ENCODE measurements at regions not wholly inside any gene's neighbourhood (a gene's known extent, or its start where the extent isn't known, plus 50 kb on each side); places are given as distances from the start of the nearest gene placed in this dataset.

- DNase-seq, result no peak
Observed at GRCh38 chr16:52099382-52099781, 447.6 kb downstream of the TOX3 start.

GRCh38 chr16:52095471-52095870 is 451.5 kb downstream of the TOX3 start:
- no peak for DNase-seq

GRCh38 chr16:52092126-52092525 is 454.8 kb downstream of the TOX3 start:
- no peak for DNase-seq

- no peak for DNase-seq
Observed at GRCh38 chr16:52090080-52090479, 456.9 kb downstream of the TOX3 start.

- no peak for DNase-seq
Observed at GRCh38 chr16:52089476-52089875, 457.5 kb downstream of the TOX3 start.

- DNase-seq, result no peak
Observed at GRCh38 chr16:52086901-52087300, 460.0 kb downstream of the TOX3 start.

- DNase-seq, result no peak
Observed at GRCh38 chr16:52078716-52079655, 468.0 kb downstream of the TOX3 start.

GRCh38 chr16:52077607-52078006 is 469.3 kb downstream of the TOX3 start:
- DNase-seq, result no peak

GRCh38 chr16:52076801-52077201 is 470.1 kb downstream of the TOX3 start:
- DNase-seq, result no peak

- no peak for DNase-seq
Observed at GRCh38 chr16:52076332-52076731, 470.6 kb downstream of the TOX3 start.

- DNase-seq, result no peak
Observed at GRCh38 chr16:52074133-52074532, 472.8 kb downstream of the TOX3 start.

- no peak for DNase-seq
Observed at GRCh38 chr16:52073024-52073423, 473.9 kb downstream of the TOX3 start.

- DNase-seq, result no peak
Observed at GRCh38 chr16:52071101-52071500, 475.8 kb downstream of the TOX3 start.

- DNase-seq, result no peak
Observed at GRCh38 chr16:52070341-52071057, 476.4 kb downstream of the TOX3 start.

GRCh38 chr16:52069866-52070265 is 477.1 kb downstream of the TOX3 start:
- DNase-seq, result no peak

- no peak for DNase-seq
Observed at GRCh38 chr16:52068447-52069074, 478.4 kb downstream of the TOX3 start.

GRCh38 chr16:52066962-52067361 is 480.0 kb downstream of the TOX3 start:
- no peak for DNase-seq

- DNase-seq, result no peak
Observed at GRCh38 chr16:52056259-52056658, 490.7 kb downstream of the TOX3 start.

GRCh38 chr16:52055381-52055780 is 491.6 kb downstream of the TOX3 start:
- no peak for DNase-seq

GRCh38 chr16:52054326-52054725 is 492.6 kb downstream of the TOX3 start:
- DNase-seq, result no peak

- DNase-seq, result no peak
Observed at GRCh38 chr16:52052818-52053217, 494.1 kb downstream of the TOX3 start.

- no peak for DNase-seq
Observed at GRCh38 chr16:52051414-52052172, 495.4 kb downstream of the TOX3 start.

GRCh38 chr16:52050418-52050817 is 496.5 kb downstream of the TOX3 start:
- DNase-seq, result no peak

All from stimulated activated CD4-positive, alpha-beta T cell treated with anti-CD3 and anti-CD28 coated beads, Interleukin-12 subunit alpha, Interleukin-12 subunit beta, amount 100 ng/mL, for 4 hours (primary cell).